ENCODE measurements at regions not wholly inside any gene's neighbourhood (a gene's known extent, or its start where the extent isn't known, plus 50 kb on each side); places are given as distances from the start of the nearest gene placed in this dataset.
"Not testable (repeated sequence)": the region's sequence is repeated elsewhere in the genome, so short reads cannot be mapped to it uniquely, and the experiment has no call there.

DNA sequence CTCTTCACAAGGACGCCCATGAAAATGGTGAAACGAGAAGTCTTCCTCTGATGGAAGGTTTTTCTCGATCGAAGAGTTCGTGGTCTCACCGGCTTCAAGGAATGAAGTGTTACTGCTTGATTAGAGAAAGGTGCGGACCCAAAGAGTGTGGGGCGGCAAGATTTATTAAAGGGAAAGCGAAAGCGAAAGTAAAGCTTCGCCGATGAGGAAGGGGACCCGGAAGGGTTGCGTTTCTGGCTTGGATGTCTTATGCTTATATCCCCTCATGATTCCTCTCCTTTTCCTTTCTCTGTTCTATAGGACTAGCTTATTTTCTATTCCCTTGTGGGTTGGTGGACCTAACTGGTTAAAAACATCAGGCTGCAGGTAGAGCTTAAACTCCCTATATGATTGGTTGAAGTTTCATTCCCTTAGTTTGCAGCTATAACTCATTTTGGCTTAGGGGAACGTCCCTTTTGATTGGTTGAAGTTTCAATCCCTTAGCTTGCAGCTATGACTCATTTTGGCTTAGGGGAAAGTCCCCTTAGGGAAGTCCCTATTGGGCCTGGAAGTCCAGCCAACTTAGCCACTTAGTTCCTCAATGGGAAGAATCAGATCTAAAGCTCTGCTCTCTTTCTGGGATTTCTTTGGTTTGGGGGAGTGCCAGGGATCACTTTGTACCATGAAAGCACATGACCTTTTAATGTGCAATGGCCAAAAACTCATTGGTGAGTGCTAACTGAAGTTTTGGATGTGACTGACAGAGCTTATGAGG is 1025.0 kb upstream of the PCDH10 start:
- no peak for DNase-seq
- Mint-ChIP-seq H3K9me3 (peaks cover 4% of the 10 kb centered on the region), H3K4me3 (no peak overlapping the region), H3K36me3 (no peaks in the 10 kb centered on the region), H3K27ac (no peak overlapping the region), H3K4me1 (no peaks in the 10 kb centered on the region), H3K27me3 (no peaks in the 10 kb centered on the region)
- POLR2A ChIA-PET = no interaction called here
- ATAC-seq (ENCODE audit: low read depth) = no peak

- H3K27ac Mint-ChIP-seq = no peak overlapping the region
- H3K4me3 Mint-ChIP-seq = no peak overlapping the region
- H3K9me3 Mint-ChIP-seq = peaks cover 3% of the 10 kb centered on the region
- ATAC-seq (ENCODE audit: low read depth) = no peak
- POLR2A ChIA-PET = no interaction called here
- DNase-seq = no peak
- H3K36me3 Mint-ChIP-seq = no peaks in the 10 kb centered on the region
- H3K4me1 Mint-ChIP-seq = no peaks in the 10 kb centered on the region
- H3K27me3 Mint-ChIP-seq = no peaks in the 10 kb centered on the region
These were observed 1024.5 kb upstream of the PCDH10 start for GRCh38 chr4:132124624-132124974.

DNA sequence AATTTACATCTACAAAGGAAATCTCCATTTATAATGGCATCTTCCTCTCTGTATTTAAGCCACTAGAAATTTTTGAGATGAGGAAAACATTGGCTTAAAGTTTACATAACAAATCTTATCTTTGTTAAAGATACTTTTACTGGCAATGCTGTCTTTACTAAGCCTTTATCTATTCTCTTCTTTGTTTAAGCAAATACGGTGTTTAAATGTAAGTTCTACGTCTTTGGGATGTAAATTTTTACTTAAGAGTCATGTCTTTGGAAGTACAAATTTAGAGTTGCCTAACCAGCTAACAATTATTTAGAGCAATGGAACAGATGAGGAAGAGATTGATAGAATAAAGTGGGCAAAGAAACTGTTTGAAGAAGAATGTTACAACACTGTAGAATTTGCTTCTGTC is 1024.0 kb upstream of the PCDH10 start:
- POLR2A ChIA-PET = no interaction called here
- no peaks in the 10 kb centered on the region for H3K27me3 Mint-ChIP-seq
- H3K27ac Mint-ChIP-seq = no peak overlapping the region
- ATAC-seq (ENCODE audit: low read depth) = no peak
- H3K9me3 Mint-ChIP-seq = no peaks in the 10 kb centered on the region
- H3K4me1 Mint-ChIP-seq = no peaks in the 10 kb centered on the region
- H3K4me3 Mint-ChIP-seq = no peak overlapping the region
- DNase-seq = no peak
- H3K36me3 Mint-ChIP-seq = no peaks in the 10 kb centered on the region

- POLR2A ChIA-PET = no interaction called here
- H3K9me3 Mint-ChIP-seq = peaks cover 3% of the 10 kb centered on the region
- no peaks in the 10 kb centered on the region for H3K36me3 Mint-ChIP-seq
These were observed 1016.7 kb upstream of the PCDH10 start for GRCh38 chr4:132132433-132132832.

DNA sequence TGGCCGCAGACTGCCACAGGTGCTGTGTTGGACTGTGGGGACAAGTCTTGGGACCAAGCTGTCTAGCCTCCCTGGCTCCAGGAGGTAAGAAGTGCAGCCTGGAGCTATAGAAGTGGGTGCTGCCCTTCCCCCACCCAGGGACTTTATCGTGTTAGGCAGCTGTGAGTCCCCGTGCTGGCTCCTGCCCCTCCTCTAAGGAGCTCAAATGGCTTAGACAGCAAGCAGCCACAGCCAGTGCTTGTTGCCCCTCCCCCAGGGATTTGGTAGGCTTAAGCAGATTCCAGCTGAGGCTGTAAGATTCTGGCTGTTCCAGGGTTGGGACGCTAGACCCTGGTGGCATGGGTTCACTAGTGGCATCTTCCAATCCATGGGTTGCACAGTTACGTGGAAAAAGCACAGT is 979.4 kb upstream of the PCDH10 start:
- ATAC-seq (ENCODE audit: low read depth) (no peak), DNase-seq (no peak)
- POLR2A ChIA-PET = no interaction called here
- Mint-ChIP-seq H3K9me3 (peaks cover 7% of the 10 kb centered on the region), H3K4me3 (no peak overlapping the region), H3K4me1 (no peaks in the 10 kb centered on the region), H3K27me3 (no peaks in the 10 kb centered on the region), H3K27ac (no peak overlapping the region), H3K36me3 (no peaks in the 10 kb centered on the region)

More at GRCh38 chr4:132132433-132132832, 1016.7 kb upstream of the PCDH10 start:
- no peak for ATAC-seq (ENCODE audit: low read depth)
- H3K27me3 Mint-ChIP-seq = no peaks in the 10 kb centered on the region
- H3K27ac Mint-ChIP-seq = no peak overlapping the region
- no peak for DNase-seq
- no peak overlapping the region for H3K4me3 Mint-ChIP-seq
- H3K4me1 Mint-ChIP-seq = no peaks in the 10 kb centered on the region

GRCh38 chr4:132180020-132180427 is 969.1 kb upstream of the PCDH10 start:
- no peaks in the 10 kb centered on the region for H3K27me3 Mint-ChIP-seq
- no peaks in the 10 kb centered on the region for H3K36me3 Mint-ChIP-seq
- no peak for DNase-seq
- no peak overlapping the region for H3K27ac Mint-ChIP-seq
- POLR2A ChIA-PET = no interaction called here
- H3K4me3 Mint-ChIP-seq = no peak overlapping the region
- H3K9me3 Mint-ChIP-seq = no peaks in the 10 kb centered on the region
- no peaks in the 10 kb centered on the region for H3K4me1 Mint-ChIP-seq
- ATAC-seq (ENCODE audit: low read depth) = no peak

DNA sequence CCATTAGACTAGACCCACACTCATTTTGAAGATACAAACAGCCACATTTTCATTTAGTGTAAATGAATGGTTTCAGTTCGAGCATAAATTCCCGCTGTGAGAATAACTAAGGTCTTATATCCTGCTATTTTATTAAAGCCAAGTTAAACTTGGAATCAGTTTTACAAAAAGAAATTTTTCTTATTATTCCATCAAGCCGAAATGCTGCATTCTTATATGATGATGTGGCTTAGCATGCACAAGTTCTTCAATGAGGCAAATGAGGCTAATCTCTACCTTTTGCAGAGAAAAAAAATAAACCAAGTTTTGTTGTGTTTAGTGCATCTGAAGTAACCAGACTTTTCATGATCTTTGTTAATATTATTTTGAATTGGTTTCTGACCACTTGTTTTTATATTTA is 953.9 kb upstream of the PCDH10 start:
- DNase-seq (no peak), ATAC-seq (ENCODE audit: low read depth) (no peak)
- Mint-ChIP-seq H3K27ac (no peak overlapping the region), H3K4me3 (no peak overlapping the region), H3K27me3 (no peaks in the 10 kb centered on the region), H3K36me3 (no peaks in the 10 kb centered on the region), H3K4me1 (no peaks in the 10 kb centered on the region), H3K9me3 (peaks cover 1% of the 10 kb centered on the region)
- POLR2A ChIA-PET = no interaction called here

DNA sequence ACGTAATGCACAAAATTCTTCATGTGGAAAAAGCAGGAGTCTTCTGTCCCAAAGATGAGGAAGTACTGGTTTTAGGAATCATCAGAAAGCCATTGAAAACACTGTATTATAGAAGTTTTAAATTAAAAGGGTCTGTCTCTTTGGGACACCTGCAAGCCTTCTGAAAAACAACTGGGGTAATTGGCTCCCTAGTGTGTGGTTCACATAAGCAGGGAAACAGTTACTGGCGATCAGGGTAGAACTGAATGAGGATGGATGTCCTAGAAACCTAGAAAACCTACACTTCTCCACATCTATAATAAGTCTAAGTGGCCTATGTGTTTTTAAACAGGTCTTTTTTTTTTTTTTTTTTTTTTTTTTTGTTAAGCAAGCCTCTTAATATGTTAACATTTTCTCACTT is 945.5 kb upstream of the PCDH10 start:
- DNase-seq (no peak), ATAC-seq (ENCODE audit: low read depth) (no peak)
- H3K4me3 Mint-ChIP-seq = no peak overlapping the region
- H3K27ac Mint-ChIP-seq = no peak overlapping the region
- no peaks in the 10 kb centered on the region for H3K27me3 Mint-ChIP-seq
- no peaks in the 10 kb centered on the region for H3K4me1 Mint-ChIP-seq
- no peaks in the 10 kb centered on the region for H3K36me3 Mint-ChIP-seq
- POLR2A ChIA-PET = no interaction called here
- no peaks in the 10 kb centered on the region for H3K9me3 Mint-ChIP-seq

DNA sequence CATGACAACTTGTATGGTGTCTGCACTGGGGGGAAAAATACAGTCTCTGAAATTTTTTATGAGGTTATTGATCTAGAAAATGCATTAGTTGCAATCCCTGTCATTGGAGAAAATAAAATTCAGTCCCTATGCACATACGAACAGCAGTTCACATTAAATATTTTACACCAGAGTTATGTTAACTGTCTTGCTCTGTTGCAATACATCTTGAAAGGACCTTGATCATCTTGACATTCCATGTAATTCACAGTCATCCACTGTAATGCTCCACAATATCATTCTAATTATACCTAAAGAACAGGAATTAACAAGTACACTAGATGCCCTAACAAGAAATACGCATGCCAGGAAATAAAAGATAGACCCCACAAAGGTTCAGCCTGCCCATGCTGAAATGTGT is 934.6 kb upstream of the PCDH10 start:
- ATAC-seq (ENCODE audit: low read depth) (no peak), DNase-seq (no peak)
- Mint-ChIP-seq H3K27me3 (no peaks in the 10 kb centered on the region), H3K9me3 (peaks cover 1% of the 10 kb centered on the region), H3K4me1 (no peaks in the 10 kb centered on the region), H3K27ac (no peak overlapping the region), H3K36me3 (no peaks in the 10 kb centered on the region), H3K4me3 (no peak overlapping the region)
- POLR2A ChIA-PET = no interaction called here

DNA sequence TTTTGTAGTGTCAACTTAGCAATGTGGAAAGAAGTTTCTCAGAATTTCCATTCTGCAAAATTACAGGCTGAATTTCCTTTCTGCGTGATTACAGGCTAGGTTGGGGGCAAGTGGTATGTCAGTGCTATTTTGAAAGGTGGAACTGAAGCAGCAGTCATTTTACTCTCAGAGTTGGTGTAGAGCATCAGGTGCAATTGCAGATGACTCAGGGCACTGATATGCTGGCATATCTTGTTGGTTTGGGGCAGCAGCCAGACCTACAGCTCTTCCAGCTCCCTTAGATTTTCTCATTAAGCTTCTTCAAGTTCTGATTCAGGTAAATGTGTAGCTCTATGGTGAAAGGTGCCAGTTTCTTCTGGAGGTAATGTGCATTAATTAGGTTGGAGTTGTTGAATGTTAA is 930.7 kb upstream of the PCDH10 start:
- Mint-ChIP-seq H3K9me3 (peaks cover 4% of the 10 kb centered on the region), H3K4me3 (no peak overlapping the region), H3K27ac (no peak overlapping the region), H3K36me3 (no peaks in the 10 kb centered on the region), H3K27me3 (no peaks in the 10 kb centered on the region), H3K4me1 (no peaks in the 10 kb centered on the region)
- POLR2A ChIA-PET = no interaction called here
- DNase-seq (no peak), ATAC-seq (ENCODE audit: low read depth) (no peak)

DNA sequence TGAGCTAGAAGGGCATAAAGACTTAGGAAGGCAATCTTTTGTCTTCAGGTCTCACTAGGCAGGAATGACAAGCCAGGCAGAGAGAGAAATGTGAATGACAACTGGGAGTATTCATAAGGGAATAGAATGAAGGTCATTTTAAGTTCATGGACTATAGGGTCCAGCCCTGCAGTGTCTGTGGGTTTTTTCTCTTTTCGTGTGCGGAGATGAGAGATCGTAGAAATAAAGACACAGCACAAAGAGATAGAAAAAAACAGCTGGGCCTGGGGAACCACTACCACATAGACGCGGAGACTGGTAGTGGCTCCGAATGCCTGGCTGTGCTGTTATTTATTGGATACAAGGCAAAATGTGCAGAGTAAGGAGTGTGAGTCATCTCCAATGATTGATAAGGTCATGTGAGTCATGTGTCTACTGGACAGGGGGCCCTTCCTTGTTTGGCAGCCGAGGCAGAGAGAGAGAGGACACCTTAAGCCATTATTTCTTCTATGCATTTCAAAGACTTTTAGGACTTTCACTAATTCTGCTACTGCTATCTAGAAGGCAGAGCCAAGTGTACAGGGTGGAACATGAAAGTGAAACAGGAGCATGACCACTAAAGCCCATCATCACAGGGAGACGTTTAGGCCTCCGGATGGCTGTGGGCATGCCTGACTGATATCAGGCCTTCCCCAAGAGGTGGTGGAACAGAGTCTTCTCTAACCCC is 921.8 kb upstream of the PCDH10 start:
- no peaks in the 10 kb centered on the region for H3K36me3 Mint-ChIP-seq
- H3K9me3 Mint-ChIP-seq = peaks cover 2% of the 10 kb centered on the region
- H3K27ac Mint-ChIP-seq = no peak overlapping the region
- DNase-seq (no peak), ATAC-seq (ENCODE audit: low read depth) (no peak)
- POLR2A ChIA-PET = no interaction called here
- no peak overlapping the region for H3K4me3 Mint-ChIP-seq
- no peaks in the 10 kb centered on the region for H3K4me1 Mint-ChIP-seq
- no peaks in the 10 kb centered on the region for H3K27me3 Mint-ChIP-seq

- H3K27ac Mint-ChIP-seq; ATAC-seq (ENCODE audit: low read depth); POLR2A ChIA-PET; H3K4me1 Mint-ChIP-seq; H3K9me3 Mint-ChIP-seq; H3K27me3 Mint-ChIP-seq; H3K4me3 Mint-ChIP-seq; H3K36me3 Mint-ChIP-seq: not testable (repeated sequence)
- peak; percentile 28 for DNase-seq
These were observed 921.3 kb upstream of the PCDH10 start for GRCh38 chr4:132227857-132228165.

- POLR2A ChIA-PET = no interaction called here
- Mint-ChIP-seq H3K27me3 (no peaks in the 10 kb centered on the region), H3K36me3 (no peaks in the 10 kb centered on the region), H3K4me1 (no peaks in the 10 kb centered on the region), H3K4me3 (no peak overlapping the region), H3K27ac (no peak overlapping the region), H3K9me3 (no peaks in the 10 kb centered on the region)
- no peak for ATAC-seq (ENCODE audit: low read depth)
- DNase-seq = no peak
These were observed 920.4 kb upstream of the PCDH10 start for GRCh38 chr4:132228676-132229075.

GRCh38 chr4:132230025-132230424 is 919.1 kb upstream of the PCDH10 start:
- H3K9me3 Mint-ChIP-seq = no peaks in the 10 kb centered on the region
- H3K36me3 Mint-ChIP-seq = no peaks in the 10 kb centered on the region
- no peaks in the 10 kb centered on the region for H3K27me3 Mint-ChIP-seq
- POLR2A ChIA-PET = no interaction called here
- no peak for ATAC-seq (ENCODE audit: low read depth)
- H3K4me3 Mint-ChIP-seq = no peak overlapping the region
- H3K27ac Mint-ChIP-seq = no peak overlapping the region
- H3K4me1 Mint-ChIP-seq = no peaks in the 10 kb centered on the region
- no peak for DNase-seq

DNA sequence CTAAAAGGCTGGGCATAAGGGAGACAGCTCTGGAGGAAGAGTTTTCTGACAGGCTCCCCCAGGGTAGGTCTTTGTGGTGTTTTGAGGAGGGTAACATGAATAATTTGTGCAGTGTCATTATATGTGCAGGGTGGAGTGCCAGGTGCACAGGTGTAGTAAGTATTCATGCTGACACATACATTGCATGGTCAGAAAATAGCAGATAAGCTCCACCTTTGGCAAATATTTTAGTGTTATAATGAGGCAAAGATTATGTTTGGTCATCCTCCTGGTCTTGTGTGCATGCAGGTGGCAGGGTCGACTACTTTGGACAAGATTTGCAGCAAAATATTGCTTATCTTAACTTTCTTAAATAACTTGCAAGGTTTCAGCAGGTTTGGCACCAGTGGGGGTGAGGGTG is 910.4 kb upstream of the PCDH10 start:
- DNase-seq = no peak

More for the DNA sequence above, 910.4 kb upstream of the PCDH10 start:
- Mint-ChIP-seq H3K36me3 (no peaks in the 10 kb centered on the region), H3K27me3 (no peaks in the 10 kb centered on the region), H3K27ac (no peak overlapping the region), H3K4me1 (no peaks in the 10 kb centered on the region), H3K9me3 (no peaks in the 10 kb centered on the region), H3K4me3 (no peak overlapping the region)
- ATAC-seq (ENCODE audit: low read depth) = no peak
- POLR2A ChIA-PET = no interaction called here

All from activated naive CD8-positive, alpha-beta T cell treated with anti-CD3 and anti-CD28 coated beads, Interleukin-2, amount 10 ng/mL, durations not matched to agents 7 days and 5 days (primary cell).